PC-3 (cell line): ENCODE measurements at regions not wholly inside any gene's neighbourhood (a gene's known extent, or its start where the extent isn't known, plus 50 kb on each side); places are given as distances from the start of the nearest gene placed in this dataset.

Experiments used
- ATAC-seq: fragments of 200-7000 bp; cut with Tn5 transposase; 2 replicates; pipeline ENCODE4 v1.9.1; 2020; ENCODE audit warnings: mild to moderate bottlenecking, moderate library complexity
- BruUV-seq: library from RNA; stranded (reverse); fragments of 400-500 nt; replicated peaks from 2 replicates; lab custom pipeline; 2021; lab: Mats Ljungman, UMichigan
- CTCF ChIA-PET: fragments of 300-600 bp; sonication (Branson Sonifier 250); formaldehyde crosslinking; loops from one replicate; lab custom pipeline; 2022; ENCODE audit warnings: antibody characterized with exemption; lab: Charles Lee
- POLR2A ChIA-PET: fragments of 300-600 bp; sonication (Branson Sonifier 250); formaldehyde crosslinking; loops from one replicate; lab custom pipeline; 2022; ENCODE audit warnings: antibody characterized with exemption; ENCODE audit not compliant: unreplicated experiment; lab: Charles Lee
- DNase-seq: peaks from one replicate; pipeline ENCODE4 v3.0.0-alpha.2; 2015
- H2AFZ ChIP-seq: fragments of 300-600 bp; sonication (generic); 2 replicates; pipeline ENCODE4 v1.6.0; 2016; ENCODE audit warnings: antibody characterized with exemption, low read length
- H3F3A ChIP-seq: fragments of 300-600 bp; sonication (generic); one replicate; pipeline ENCODE4 v1.6.0; 2017; ENCODE audit warnings: antibody characterized with exemption, low read length, control low read depth, mild to moderate bottlenecking; ENCODE audit not compliant: unreplicated experiment
- H3K27ac ChIP-seq: fragments of 300-600 bp; sonication (generic); 2 replicates; pipeline ENCODE4 v1.5.1; 2016; ENCODE audit warnings: mild to moderate bottlenecking, low read length
- H3K27me3 ChIP-seq: fragments of 300-600 bp; sonication (generic); 2 replicates; pipeline ENCODE4 v1.6.1; 2016; ENCODE audit warnings: low read length, mixed read lengths
- H3K36me3 ChIP-seq: fragments of 300-600 bp; sonication (generic); 2 replicates; pipeline ENCODE4 v1.6.1; 2016; ENCODE audit warnings: low read depth, mixed run types, low read length, mixed read lengths
- H3K4me1 ChIP-seq: fragments of 300-600 bp; sonication (generic); 2 replicates; pipeline ENCODE4 v1.5.1; 2016; ENCODE audit warnings: low read length; ENCODE audit not compliant: insufficient read depth
- H3K4me2 ChIP-seq: fragments of 300-600 bp; sonication (generic); 2 replicates; pipeline ENCODE4 v1.6.0; 2016; ENCODE audit warnings: low read length
- H3K4me3 ChIP-seq: fragments of 300-600 bp; sonication (generic); 2 replicates; pipeline ENCODE4 v1.5.1; 2016; ENCODE audit warnings: mild to moderate bottlenecking, low read length, mixed read lengths
- H3K79me2 ChIP-seq: fragments of 300-600 bp; sonication (generic); 2 replicates; pipeline ENCODE4 v1.6.1; 2017; ENCODE audit warnings: low read length, mixed read lengths
- H3K9ac ChIP-seq: fragments of 300-600 bp; sonication (generic); 2 replicates; pipeline ENCODE4 v1.6.0; 2016; ENCODE audit warnings: mild to moderate bottlenecking, low read length
- H3K9me2 ChIP-seq: fragments of 300-600 bp; sonication (generic); replicated peaks from 2 replicates; pipeline ENCODE4 v1.6.1; 2016; ENCODE audit warnings: mixed run types, low read length, mixed read lengths
- H3K9me3 ChIP-seq: fragments of 300-600 bp; sonication (generic); 2 replicates; pipeline ENCODE4 v1.6.1; 2016; ENCODE audit warnings: low read length, mixed read lengths
- H4K20me1 ChIP-seq: fragments of 300-600 bp; sonication (generic); 2 replicates; pipeline ENCODE4 v1.6.1; 2016; ENCODE audit warnings: low read length, mixed read lengths
- CTCF ChIP-seq: fragments of 300-600 bp; sonication (generic); conservative IDR thresholded peaks from 2 replicates; pipeline ENCODE4 v1.5.1; 2017; ENCODE audit warnings: antibody characterized with exemption, low read depth, mild to moderate bottlenecking, low read length
- EZH2 ChIP-seq: fragments of 300-600 bp; sonication (generic); IDR thresholded peaks from one replicate; pipeline ENCODE4 v1.6.1; 2017; ENCODE audit warnings: antibody characterized with exemption, mild to moderate bottlenecking, low read length; ENCODE audit not compliant: unreplicated experiment
- EZH2phosphoT487 ChIP-seq: fragments of 300-600 bp; sonication (generic); IDR thresholded peaks from 2 replicates; pipeline ENCODE4 v1.6.1; 2018; ENCODE audit warnings: mild to moderate bottlenecking, antibody characterized with exemption, low read length, borderline replicate concordance
- intact Hi-C: fragments of 100-400 bp; cut with micrococcal nuclease; formaldehyde crosslinking; loops from 2 replicates; pipeline ENCODE4 v1.9.0; 2023

GRCh38 chr3:189512821-189513220 is 118.4 kb upstream of the TP63 start:
- H3F3A ChIP-seq, result no peaks in the 10 kb centered on the region
- H3K4me2 ChIP-seq, result peak overlapping the region; percentile 71
- no peaks in the 10 kb centered on the region for H3K79me2 ChIP-seq
- 0 out of 2 replicates have a peak, but pooled peaks cover 6% of the 10 kb centered on the region for H3K9me3 ChIP-seq
- no peaks in the 10 kb centered on the region for H3K9me2 ChIP-seq
- no peaks in the 10 kb centered on the region for H4K20me1 ChIP-seq
- BruUV-seq, result TSS peak; percentile 94
- no peak for TF ChIP-seq EZH2phosphoT487
- no peak for TF ChIP-seq EZH2
- TF ChIP-seq CTCF, result no peak
- DNase-seq (no peak), ATAC-seq (peak; percentile 18)
- no peaks in the 10 kb centered on the region for H3K36me3 ChIP-seq
- intact Hi-C loops, result loop anchor here (1.0 to 2.0 kb wide), 8 partner anchors 52 to 424 kb away; no protein-coding TSS in a partner anchor
- no peaks in the 10 kb centered on the region for H3K27me3 ChIP-seq
- H2AFZ ChIP-seq, result peak overlapping the region; percentile 66; the same call in 1 of the 2 replicates
- peak overlapping the region; percentile 30; the same call in 1 of the 2 replicates for H3K9ac ChIP-seq
- no peak overlapping the region for H3K4me3 ChIP-seq
- POLR2A ChIA-PET, result interaction anchor here (0.6 to 1.1 kb wide), 4 partner anchors 173 to 501 kb away, joined by 3 to 7 read pairs (median 6); no protein-coding TSS in a partner anchor
- peaks cover 21% of the 10 kb centered on the region for H3K4me1 ChIP-seq
- CTCF ChIA-PET, result interaction anchor here (0.5 kb wide), 1 partner anchor 273 kb away, joined by 3 read pairs; no protein-coding TSS in a partner anchor
- peak overlapping the region; percentile 82 for H3K27ac ChIP-seq

DNA sequence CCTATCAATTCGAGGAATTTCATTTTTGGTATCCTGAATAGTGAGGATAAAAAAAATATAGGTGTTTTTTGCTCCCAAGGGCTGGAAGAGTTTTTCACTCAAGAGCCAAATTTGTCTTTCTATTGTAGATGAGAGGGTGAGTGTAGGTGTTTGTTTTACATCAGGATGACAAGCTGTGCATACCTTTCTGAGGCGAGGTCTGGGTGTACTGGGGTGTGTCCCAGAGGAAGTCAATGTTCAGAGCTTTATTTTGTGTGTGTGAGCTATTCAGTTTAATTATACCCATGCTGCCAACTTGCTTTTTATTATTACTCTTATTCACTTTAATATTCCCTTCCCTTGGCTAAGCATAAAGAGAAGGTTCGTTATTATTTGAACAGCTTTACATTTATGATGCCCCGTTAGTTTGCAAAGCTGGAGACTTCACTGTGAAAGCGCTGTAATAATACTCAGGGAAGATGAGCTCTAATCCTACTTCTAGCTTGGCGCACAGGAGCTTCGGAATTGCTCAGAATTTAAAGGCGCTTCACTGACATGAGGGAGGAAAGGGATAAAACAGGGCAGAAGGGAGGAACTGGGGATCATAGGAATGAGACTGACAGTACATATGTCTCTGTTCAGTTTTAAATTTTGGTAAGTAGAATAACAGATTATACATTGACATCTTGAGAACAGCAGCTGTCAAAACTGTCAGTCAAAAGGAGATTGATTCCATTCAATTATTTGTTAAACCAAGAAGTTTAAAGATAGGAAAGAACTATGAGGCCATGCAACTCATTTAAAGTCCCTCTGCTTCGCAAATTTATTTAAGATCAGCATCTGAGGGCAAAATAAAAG is 117.7 kb upstream of the TP63 start:
- peaks cover 11% of the 10 kb centered on the region; the same call in 1 of the 2 replicates for H3K9me3 ChIP-seq
- H3K4me1 ChIP-seq, result peaks cover 21% of the 10 kb centered on the region
- ChIA-PET CTCF (interaction anchor here (0.5 kb wide), 1 partner anchor 306 kb away, joined by 7 read pairs; no protein-coding TSS in a partner anchor), POLR2A (interaction anchor here (0.6 to 1.1 kb wide), 5 partner anchors 172 to 878 kb away, joined by 3 to 6 read pairs (median 3); no protein-coding TSS in a partner anchor)
- intact Hi-C loops, result loop anchor here (1.0 to 2.0 kb wide), 8 partner anchors 51 to 424 kb away; no protein-coding TSS in a partner anchor
- no peaks in the 10 kb centered on the region for H3K36me3 ChIP-seq
- no peaks in the 10 kb centered on the region for H4K20me1 ChIP-seq
- BruUV-seq, result TSS peak; percentile 96
- DNase-seq (peak; percentile 84), ATAC-seq (peak; percentile 99)
- peak overlapping the region; percentile 66 for H2AFZ ChIP-seq
- no peaks in the 10 kb centered on the region for H3K27me3 ChIP-seq
- H3K9me2 ChIP-seq, result no peaks in the 10 kb centered on the region
- TF ChIP-seq CTCF, result no peak
- TF ChIP-seq EZH2phosphoT487, result no peak
- TF ChIP-seq EZH2, result no peak
- H3K79me2 ChIP-seq, result no peaks in the 10 kb centered on the region
- peak overlapping the region; percentile 31 for H3K9ac ChIP-seq
- peak overlapping the region; percentile 82 for H3K27ac ChIP-seq
- 0 out of 2 replicates have a peak overlapping the region, but pooled peaks have one; percentile 16 for H3K4me3 ChIP-seq
- H3F3A ChIP-seq, result no peaks in the 10 kb centered on the region
- H3K4me2 ChIP-seq, result peak overlapping the region; percentile 71
